HEK293T (cell line): ENCODE measurements at regions not wholly inside any gene's neighbourhood (a gene's known extent, or its start where the extent isn't known, plus 50 kb on each side); places are given as distances from the start of the nearest gene placed in this dataset.
A peak's percentile ranks its signal among the peaks of the same experiment; 100 is the strongest.

Experiments
- BHLHE40 ChIP-seq: fragments of 450-650 bp; IDR thresholded peaks from 2 replicates; pipeline ENCODE4 v1.6.1; 2016; ENCODE audit warnings: mild to moderate bottlenecking, moderate library complexity, borderline replicate concordance
- ELF4 ChIP-seq: fragments of 450-650 bp; IDR thresholded peaks from 2 replicates; pipeline ENCODE4 v1.6.1; 2017; ENCODE audit warnings: antibody characterized with exemption
- FOXM1 ChIP-seq: fragments of 450-650 bp; IDR thresholded peaks from 2 replicates; pipeline ENCODE4 v1.6.1; 2017; ENCODE audit warnings: mild to moderate bottlenecking, borderline replicate concordance
- HDGF ChIP-seq: fragments of 450-650 bp; IDR thresholded peaks from 2 replicates; pipeline ENCODE4 v1.6.1; 2017; ENCODE audit warnings: antibody characterized with exemption, borderline replicate concordance
- L3MBTL2 ChIP-seq: fragments of 450-650 bp; conservative IDR thresholded peaks from 2 replicates; pipeline ENCODE4 v1.6.1; 2016; ENCODE audit warnings: mild to moderate bottlenecking
- NFRKB ChIP-seq: fragments of 450-650 bp; IDR thresholded peaks from 2 replicates; pipeline ENCODE4 v1.6.1; 2016; ENCODE audit warnings: mild to moderate bottlenecking, moderate library complexity
- SP1 ChIP-seq: fragments of 450-650 bp; IDR thresholded peaks from 2 replicates; pipeline ENCODE4 v1.6.1; 2017
- TARDBP ChIP-seq: fragments of 450-650 bp; IDR thresholded peaks from 2 replicates; pipeline ENCODE4 v1.6.1; 2016
- ZNF384 ChIP-seq: fragments of 450-650 bp; IDR thresholded peaks from 2 replicates; pipeline ENCODE4 v1.6.1; 2016
- TF ChIP-seq, protein P1 (sequence below): fragments of 450-650 bp; IDR thresholded peaks from 2 replicates; pipeline ENCODE4 v1.6.1; 2016

DNA sequence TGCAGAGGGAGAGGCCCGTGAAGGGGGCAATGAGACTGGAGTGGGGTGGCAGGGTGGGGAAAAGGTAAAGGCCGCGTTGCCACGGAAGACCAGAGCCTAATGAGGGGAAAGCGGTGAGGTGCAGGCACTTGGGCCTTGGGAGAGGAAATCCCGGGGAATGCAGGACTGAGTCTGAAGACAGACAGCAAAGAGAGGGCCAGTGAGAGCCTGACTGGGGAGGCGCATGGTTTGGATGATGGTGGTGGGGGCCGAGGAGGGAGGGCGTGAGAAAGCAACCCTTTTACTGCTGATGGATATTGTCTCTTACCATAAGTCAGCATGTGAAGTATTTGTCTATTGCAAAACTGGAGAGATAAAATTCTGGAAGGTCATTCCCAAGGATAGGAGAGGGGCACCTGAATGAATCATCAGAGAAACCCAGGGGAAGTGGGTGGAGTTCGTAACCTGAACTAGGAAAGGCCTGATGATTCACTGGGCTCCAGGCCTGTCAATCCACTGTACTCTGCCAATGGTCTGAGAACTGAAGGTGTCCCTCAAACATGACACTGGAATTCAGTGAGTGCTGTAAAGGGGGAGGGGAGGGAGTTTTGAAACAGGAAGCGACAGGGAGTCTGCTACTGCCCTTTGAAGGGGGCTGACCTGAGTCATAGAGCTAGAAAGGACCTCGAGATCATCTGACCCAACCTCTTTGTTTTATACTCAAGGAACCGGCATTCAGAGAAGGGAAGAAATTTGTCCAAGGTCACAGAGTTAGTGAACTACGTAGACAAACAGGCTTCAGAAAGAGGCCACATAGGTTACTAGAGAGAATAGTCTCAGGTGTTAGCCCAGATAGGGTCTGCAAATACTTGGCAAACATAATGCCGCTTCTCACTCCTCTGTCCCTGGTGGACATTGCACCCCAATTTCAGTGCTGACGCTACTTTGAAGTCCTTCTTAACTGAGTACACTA, 52.2 kb downstream of the NALF2 start:
- TF ChIP-seq FOXM1: no peak
- TF ChIP-seq, protein P1, sequence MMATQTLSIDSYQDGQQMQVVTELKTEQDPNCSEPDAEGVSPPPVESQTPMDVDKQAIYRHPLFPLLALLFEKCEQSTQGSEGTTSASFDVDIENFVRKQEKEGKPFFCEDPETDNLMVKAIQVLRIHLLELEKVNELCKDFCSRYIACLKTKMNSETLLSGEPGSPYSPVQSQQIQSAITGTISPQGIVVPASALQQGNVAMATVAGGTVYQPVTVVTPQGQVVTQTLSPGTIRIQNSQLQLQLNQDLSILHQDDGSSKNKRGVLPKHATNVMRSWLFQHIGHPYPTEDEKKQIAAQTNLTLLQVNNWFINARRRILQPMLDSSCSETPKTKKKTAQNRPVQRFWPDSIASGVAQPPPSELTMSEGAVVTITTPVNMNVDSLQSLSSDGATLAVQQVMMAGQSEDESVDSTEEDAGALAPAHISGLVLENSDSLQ: peak; percentile 94
- no peak for TF ChIP-seq ZNF384
- no peak for TF ChIP-seq TARDBP
- no peak for TF ChIP-seq SP1
- TF ChIP-seq ELF4: no peak
- no peak for TF ChIP-seq NFRKB
- TF ChIP-seq BHLHE40: no peak
- TF ChIP-seq HDGF: no peak
- TF ChIP-seq L3MBTL2: no peak
